Gastroesophageal sphincter (tissue), 3 donors: ENCODE measurements at regions not wholly inside any gene's neighbourhood (a gene's known extent, or its start where the extent isn't known, plus 50 kb on each side); places are given as distances from the start of the nearest gene placed in this dataset.

Experiments used
- CTCF ChIP-seq, 4 experiments: fragments of 200-600 bp in 2 of 4; fragments of 450-650 bp in 2 of 4; sonication (generic) in 1 of 4; IDR thresholded peaks; one replicate each; pipeline ENCODE4 v1.5.1; 2017 to 2019; ENCODE audit warnings: antibody characterized with exemption in 4 of 4, mild to moderate bottlenecking in 2 of 4, moderate library complexity in 2 of 4
- EP300 ChIP-seq: sonication (generic); formaldehyde crosslinking; IDR thresholded peaks from one replicate; pipeline ENCODE4 v1.6.1; 2017; ENCODE audit warnings: antibody characterized with exemption, mild to moderate bottlenecking
- POLR2A ChIP-seq, 2 donors: fragments of 450-650 bp; IDR thresholded peaks; one replicate each; pipeline ENCODE4 v1.6.1; 2017; ENCODE audit warnings: antibody characterized with exemption in 2 of 2, mild to moderate bottlenecking in 2 of 2, moderate library complexity in 1 of 2
- POLR2AphosphoS5 ChIP-seq: sonication (generic); formaldehyde crosslinking; IDR thresholded peaks from one replicate; pipeline ENCODE4 v1.6.1; 2017; ENCODE audit warnings: antibody characterized with exemption

DNA sequence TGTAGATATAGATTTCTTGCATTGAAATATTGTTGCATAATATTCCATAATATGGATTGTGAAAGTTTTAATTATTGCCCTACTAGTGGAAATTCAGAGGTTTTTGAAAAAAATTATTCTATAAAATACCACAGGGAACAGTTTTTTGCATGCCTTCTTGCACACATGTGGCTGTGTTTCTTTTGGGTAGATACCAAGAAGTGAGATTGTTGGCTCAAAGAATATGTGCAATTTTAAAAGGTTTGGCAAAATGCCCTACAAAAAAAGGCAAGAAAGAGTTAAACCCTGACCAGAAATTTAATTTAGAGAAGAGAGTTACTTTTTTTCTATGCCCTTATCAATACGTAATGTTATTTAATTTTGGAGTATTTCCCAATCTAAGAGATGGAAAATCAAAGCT lies 270.8 kb upstream of the DAPK1 start:
- TF ChIP-seq POLR2A (IDR thresholded peaks at IDR 0.05) (no peak), CTCF (IDR thresholded peaks at IDR 0.05) (no peak), POLR2AphosphoS5 (no peak), EP300 (no peak)
